ENCODE measurements at regions not wholly inside any gene's neighbourhood (a gene's known extent, or its start where the extent isn't known, plus 50 kb on each side); places are given as distances from the start of the nearest gene placed in this dataset.
"Not testable (repeated sequence)": the region's sequence is repeated elsewhere in the genome, so short reads cannot be mapped to it uniquely, and the experiment has no call there.

- TF ChIP-seq POLR2AphosphoS5, CTCF (IDR thresholded peaks at IDR 0.05): not testable (repeated sequence)
These were observed 3248.2 kb upstream of the OR11H1 start for GRCh38 chr22:12279512-12280474.
